ENCODE measurements at regions not wholly inside any gene's neighbourhood (a gene's known extent, or its start where the extent isn't known, plus 50 kb on each side); places are given as distances from the start of the nearest gene placed in this dataset.

DNA sequence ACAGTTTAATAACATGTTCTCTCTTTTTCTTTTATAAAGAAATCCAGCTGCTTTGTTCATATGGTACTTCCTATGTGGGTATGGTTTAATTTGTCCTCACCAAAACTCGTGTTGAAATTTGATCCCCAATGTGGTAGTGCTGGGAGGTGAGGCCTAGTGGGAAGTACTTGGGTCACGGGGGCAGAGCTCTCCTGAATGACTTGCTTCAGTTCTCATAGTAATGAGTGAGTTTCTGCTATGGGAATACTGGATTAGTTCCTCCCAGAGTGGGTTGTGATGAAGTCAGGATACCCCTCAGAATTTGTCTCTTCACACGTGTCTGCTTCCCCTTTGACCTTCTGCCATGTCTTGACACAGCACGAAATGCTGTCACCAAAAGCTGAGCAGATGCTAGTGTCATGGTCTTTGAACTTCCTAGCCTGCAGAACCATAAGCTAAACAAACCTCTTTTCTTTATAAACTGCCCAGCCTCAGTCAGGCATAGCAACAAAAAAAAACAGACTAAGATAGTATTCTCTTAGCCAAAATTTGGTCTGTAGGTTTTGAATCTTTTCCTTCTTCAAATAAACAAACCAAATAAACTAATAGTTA lies 87.8 kb upstream of the HS3ST5 start:
- intact Hi-C loops (cut with micrococcal nuclease; ENCODE audit: unreplicated experiment) = no loop called here
- TF ChIP-seq, protein P1, sequence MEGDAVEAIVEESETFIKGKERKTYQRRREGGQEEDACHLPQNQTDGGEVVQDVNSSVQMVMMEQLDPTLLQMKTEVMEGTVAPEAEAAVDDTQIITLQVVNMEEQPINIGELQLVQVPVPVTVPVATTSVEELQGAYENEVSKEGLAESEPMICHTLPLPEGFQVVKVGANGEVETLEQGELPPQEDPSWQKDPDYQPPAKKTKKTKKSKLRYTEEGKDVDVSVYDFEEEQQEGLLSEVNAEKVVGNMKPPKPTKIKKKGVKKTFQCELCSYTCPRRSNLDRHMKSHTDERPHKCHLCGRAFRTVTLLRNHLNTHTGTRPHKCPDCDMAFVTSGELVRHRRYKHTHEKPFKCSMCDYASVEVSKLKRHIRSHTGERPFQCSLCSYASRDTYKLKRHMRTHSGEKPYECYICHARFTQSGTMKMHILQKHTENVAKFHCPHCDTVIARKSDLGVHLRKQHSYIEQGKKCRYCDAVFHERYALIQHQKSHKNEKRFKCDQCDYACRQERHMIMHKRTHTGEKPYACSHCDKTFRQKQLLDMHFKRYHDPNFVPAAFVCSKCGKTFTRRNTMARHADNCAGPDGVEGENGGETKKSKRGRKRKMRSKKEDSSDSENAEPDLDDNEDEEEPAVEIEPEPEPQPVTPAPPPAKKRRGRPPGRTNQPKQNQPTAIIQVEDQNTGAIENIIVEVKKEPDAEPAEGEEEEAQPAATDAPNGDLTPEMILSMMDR (IDR thresholded peaks at IDR 0.05; ENCODE audit: unreplicated experiment) = no peak
- CTCF ChIA-PET = no interaction called here
- H3K4me1 Mint-ChIP-seq (ENCODE audit: low read depth, unreplicated experiment) = no peaks in the 10 kb centered on the region
- BruUV-seq (replicated peaks) = no TSS peak
- H3K4me3 Mint-ChIP-seq (ENCODE audit: low read depth, unreplicated experiment) = no peak overlapping the region
- no peak for DNase-seq
- no peak overlapping the region for H3K27ac Mint-ChIP-seq (ENCODE audit: unreplicated experiment)
- H3K36me3 Mint-ChIP-seq (ENCODE audit: insufficient read depth, unreplicated experiment) = no peaks in the 10 kb centered on the region
- no peaks in the 10 kb centered on the region for H3K9me3 Mint-ChIP-seq (ENCODE audit: low read depth, unreplicated experiment)
- H3K27me3 Mint-ChIP-seq (ENCODE audit: unreplicated experiment) = no peaks in the 10 kb centered on the region

DNA sequence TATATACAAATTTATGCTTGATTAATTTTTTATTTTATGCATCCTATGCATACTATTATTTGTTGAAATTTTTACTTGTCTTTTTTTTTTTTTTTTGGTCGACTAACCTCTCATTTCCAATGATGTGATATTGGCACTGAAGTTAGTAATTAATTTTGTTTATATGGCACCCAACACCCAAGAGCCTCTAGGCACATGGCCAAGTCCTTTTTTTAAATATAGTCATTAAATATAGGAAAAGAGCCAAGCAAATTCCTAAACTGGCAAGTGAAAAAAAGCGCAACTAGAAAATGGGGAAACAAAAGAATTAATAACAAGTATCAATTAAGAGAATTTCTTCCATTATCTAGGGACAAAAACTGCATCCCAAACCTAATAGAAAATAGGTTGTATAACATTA lies 85.5 kb upstream of the HS3ST5 start:
- BruUV-seq (replicated peaks) = no TSS peak
- DNase-seq = no peak
- no peaks in the 10 kb centered on the region for H3K9me3 Mint-ChIP-seq (ENCODE audit: low read depth, unreplicated experiment)
- no peaks in the 10 kb centered on the region for H3K36me3 Mint-ChIP-seq (ENCODE audit: insufficient read depth, unreplicated experiment)
- intact Hi-C loops (cut with micrococcal nuclease; ENCODE audit: unreplicated experiment) = no loop called here
- H3K27ac Mint-ChIP-seq (ENCODE audit: unreplicated experiment) = no peak overlapping the region
- no peak overlapping the region for H3K4me3 Mint-ChIP-seq (ENCODE audit: low read depth, unreplicated experiment)
- TF ChIP-seq, protein P1 (IDR thresholded peaks at IDR 0.05; ENCODE audit: unreplicated experiment) = no peak
- no peaks in the 10 kb centered on the region for H3K4me1 Mint-ChIP-seq (ENCODE audit: low read depth, unreplicated experiment)
- no peaks in the 10 kb centered on the region for H3K27me3 Mint-ChIP-seq (ENCODE audit: unreplicated experiment)
- CTCF ChIA-PET = no interaction called here

DNA sequence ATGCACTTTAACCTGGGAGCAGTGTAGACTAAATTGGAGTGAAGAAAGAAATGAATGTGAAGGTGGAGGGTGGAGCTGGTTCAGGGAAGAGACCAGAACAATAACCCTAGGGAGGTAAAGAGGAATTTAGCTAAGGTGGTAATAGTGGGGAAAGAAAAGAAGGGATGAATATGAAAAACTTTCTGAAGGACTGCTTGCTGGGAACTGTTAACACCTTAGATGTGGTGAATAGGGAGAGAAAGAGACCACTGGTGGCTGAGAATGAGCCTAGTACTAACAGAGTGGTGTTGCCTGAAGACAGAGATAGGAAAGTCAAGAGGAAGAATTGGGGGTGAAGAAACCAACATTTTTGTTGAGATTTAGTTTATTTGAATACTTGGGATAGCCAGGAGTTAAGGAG lies 78.4 kb upstream of the HS3ST5 start:
- Mint-ChIP-seq H3K36me3 (ENCODE audit: insufficient read depth, unreplicated experiment) (no peaks in the 10 kb centered on the region), H3K27me3 (ENCODE audit: unreplicated experiment) (no peaks in the 10 kb centered on the region), H3K4me1 (ENCODE audit: low read depth, unreplicated experiment) (no peaks in the 10 kb centered on the region), H3K4me3 (ENCODE audit: low read depth, unreplicated experiment) (no peak overlapping the region), H3K27ac (ENCODE audit: unreplicated experiment) (no peak overlapping the region), H3K9me3 (ENCODE audit: low read depth, unreplicated experiment) (no peaks in the 10 kb centered on the region)
- intact Hi-C loops (cut with micrococcal nuclease; ENCODE audit: unreplicated experiment) = no loop called here
- no peak for DNase-seq
- TF ChIP-seq, protein P1 (IDR thresholded peaks at IDR 0.05; ENCODE audit: unreplicated experiment) = no peak
- CTCF ChIA-PET = no interaction called here
- no TSS peak for BruUV-seq (replicated peaks)

DNA sequence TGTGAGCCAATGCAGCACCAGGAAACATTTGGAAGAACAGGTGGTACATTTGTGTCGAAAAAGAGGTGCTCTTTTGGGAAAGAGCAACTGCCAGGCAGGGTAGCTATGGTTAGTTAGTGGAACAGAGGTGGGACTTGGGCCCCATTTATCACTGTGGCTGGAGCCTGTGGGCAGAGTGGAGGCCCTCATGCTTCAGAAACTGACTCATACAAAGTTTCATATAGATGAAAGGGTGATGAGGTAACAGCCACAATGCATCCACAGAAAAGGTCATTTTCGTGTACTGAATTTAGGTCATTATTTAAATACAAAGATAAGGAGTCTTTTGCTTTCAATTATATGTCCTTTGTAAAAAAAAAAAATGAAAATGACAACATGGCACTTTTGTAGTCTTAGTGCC lies 76.4 kb upstream of the HS3ST5 start:
- no peak overlapping the region for H3K4me3 Mint-ChIP-seq (ENCODE audit: low read depth, unreplicated experiment)
- no TSS peak for BruUV-seq (replicated peaks)
- H3K4me1 Mint-ChIP-seq (ENCODE audit: low read depth, unreplicated experiment) = no peaks in the 10 kb centered on the region
- no peaks in the 10 kb centered on the region for H3K9me3 Mint-ChIP-seq (ENCODE audit: low read depth, unreplicated experiment)
- CTCF ChIA-PET = no interaction called here
- no peaks in the 10 kb centered on the region for H3K27me3 Mint-ChIP-seq (ENCODE audit: unreplicated experiment)
- DNase-seq = no peak
- intact Hi-C loops (cut with micrococcal nuclease; ENCODE audit: unreplicated experiment) = no loop called here
- TF ChIP-seq, protein P1 (IDR thresholded peaks at IDR 0.05; ENCODE audit: unreplicated experiment) = no peak
- no peaks in the 10 kb centered on the region for H3K36me3 Mint-ChIP-seq (ENCODE audit: insufficient read depth, unreplicated experiment)
- H3K27ac Mint-ChIP-seq (ENCODE audit: unreplicated experiment) = no peak overlapping the region

Data from Calu3 (cell line).